ENCODE measurements at regions not wholly inside any gene's neighbourhood (a gene's known extent, or its start where the extent isn't known, plus 50 kb on each side); places are given as distances from the start of the nearest gene placed in this dataset.

DNA sequence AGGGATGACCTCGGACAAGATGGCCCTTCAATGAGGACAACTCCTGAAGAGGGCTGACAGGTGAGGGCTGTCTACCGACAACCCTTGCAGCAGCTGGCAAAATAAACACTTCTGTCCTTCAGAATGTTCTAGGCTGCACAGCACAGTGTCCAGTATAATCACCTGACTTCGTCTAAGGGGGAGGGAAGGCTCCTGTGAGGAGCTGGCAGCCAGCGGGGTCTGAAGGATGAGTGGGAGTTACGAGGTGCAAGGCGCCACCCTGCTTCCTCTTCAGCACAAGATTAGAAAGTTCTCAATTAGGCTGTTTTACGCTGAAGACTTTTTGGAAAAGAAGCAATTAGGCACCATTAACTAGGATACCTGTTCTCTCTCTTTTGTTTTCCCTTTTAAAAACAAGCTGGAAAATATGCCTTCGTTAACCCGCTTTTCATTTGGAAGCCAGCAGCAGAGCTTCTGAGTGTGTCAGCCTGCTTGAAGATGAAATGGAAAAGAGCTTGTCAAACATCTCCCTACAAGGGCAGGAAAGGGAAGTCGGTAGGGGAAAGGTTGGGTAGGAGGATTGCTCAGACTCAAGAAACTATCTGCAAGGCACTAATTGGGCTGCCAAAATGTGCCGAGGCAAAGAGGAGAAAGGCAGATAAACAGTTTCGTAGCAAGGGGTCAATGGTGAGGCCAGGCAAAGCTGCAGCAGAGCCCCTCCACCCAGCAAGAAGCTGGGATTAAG lies 592.2 kb upstream of the CADM1 start:
- TF ChIP-seq CBX8 (IDR thresholded peaks at IDR 0.05) (no peak), FOSL2 (IDR thresholded peaks at IDR 0.05) (no peak), FOSL2 (CRISPR knock-in tag; IDR thresholded peaks at IDR 0.05) (no peak), ESRRA (IDR thresholded peaks at IDR 0.05; ENCODE audit: borderline replicate concordance, low read length) (no peak)
